ENCODE measurements at regions not wholly inside any gene's neighbourhood (a gene's known extent, or its start where the extent isn't known, plus 50 kb on each side); places are given as distances from the start of the nearest gene placed in this dataset.

DNA sequence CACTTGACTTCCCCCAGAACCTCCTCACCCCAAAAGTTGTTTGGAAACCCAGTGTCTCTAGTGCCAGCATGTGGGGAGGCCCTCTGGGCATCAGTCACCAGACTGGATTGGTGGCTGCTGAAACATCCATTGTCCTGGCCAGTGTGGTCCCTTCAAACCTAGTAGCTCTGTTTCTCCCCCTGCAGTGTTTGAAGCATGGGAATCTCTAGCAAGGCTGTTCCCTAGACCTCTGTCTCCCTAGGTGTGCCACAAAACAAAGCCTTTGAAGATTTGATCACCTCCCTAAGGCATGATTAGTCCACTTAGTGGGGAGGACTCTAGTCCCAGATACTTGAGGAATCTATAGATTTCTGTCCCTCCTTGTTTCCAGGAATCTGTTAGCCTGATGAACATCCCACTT lies 60.3 kb downstream of the ARF6 start:
- H3K9me3 Mint-ChIP-seq = no peaks in the 10 kb centered on the region
- Histone ChIP-seq H3K27me3 (ENCODE audit: insufficient read depth) (no peaks in the 10 kb centered on the region), H4K20me1 (replicated peaks; ENCODE audit: insufficient read depth) (no peaks in the 10 kb centered on the region), H3K4me1 (ENCODE audit: insufficient read depth) (no peaks in the 10 kb centered on the region), H3K9me2 (ENCODE audit: insufficient read depth) (no peaks in the 10 kb centered on the region), H3K36me3 (ENCODE audit: insufficient read depth) (no peaks in the 10 kb centered on the region), H3K27ac (ENCODE audit: low read depth) (no peak overlapping the region), H3K79me2 (replicated peaks; ENCODE audit: insufficient read depth) (no peaks in the 10 kb centered on the region), H3F3A (replicated peaks; ENCODE audit: low read depth) (no peaks in the 10 kb centered on the region), H2AFZ (no peak overlapping the region; the same call in 1 of the 2 replicates), H3K4me2 (no peak overlapping the region), H3K4me3 (no peak overlapping the region)
- H3K27me3 Mint-ChIP-seq (ENCODE audit: insufficient read depth, low read depth, poor library complexity) = no peaks in the 10 kb centered on the region
- no peak overlapping the region for H3K4me3 Mint-ChIP-seq
- no peaks in the 10 kb centered on the region for H3K4me1 Mint-ChIP-seq
- ATAC-seq (peak; percentile 60), DNase-seq (ENCODE audit: low spot score) (no peak)
- H3K36me3 Mint-ChIP-seq (ENCODE audit: low read depth) = no peaks in the 10 kb centered on the region
- H3K27ac Mint-ChIP-seq = no peak overlapping the region
- TF ChIP-seq ZNF331 (CRISPR knock-in tag; IDR thresholded peaks at IDR 0.05; ENCODE audit: low read depth) = no peak
- no peak for TF ChIP-seq EZH2phosphoT487 (IDR thresholded peaks at IDR 0.05; ENCODE audit: unreplicated experiment)
- TF ChIP-seq, protein P1, sequence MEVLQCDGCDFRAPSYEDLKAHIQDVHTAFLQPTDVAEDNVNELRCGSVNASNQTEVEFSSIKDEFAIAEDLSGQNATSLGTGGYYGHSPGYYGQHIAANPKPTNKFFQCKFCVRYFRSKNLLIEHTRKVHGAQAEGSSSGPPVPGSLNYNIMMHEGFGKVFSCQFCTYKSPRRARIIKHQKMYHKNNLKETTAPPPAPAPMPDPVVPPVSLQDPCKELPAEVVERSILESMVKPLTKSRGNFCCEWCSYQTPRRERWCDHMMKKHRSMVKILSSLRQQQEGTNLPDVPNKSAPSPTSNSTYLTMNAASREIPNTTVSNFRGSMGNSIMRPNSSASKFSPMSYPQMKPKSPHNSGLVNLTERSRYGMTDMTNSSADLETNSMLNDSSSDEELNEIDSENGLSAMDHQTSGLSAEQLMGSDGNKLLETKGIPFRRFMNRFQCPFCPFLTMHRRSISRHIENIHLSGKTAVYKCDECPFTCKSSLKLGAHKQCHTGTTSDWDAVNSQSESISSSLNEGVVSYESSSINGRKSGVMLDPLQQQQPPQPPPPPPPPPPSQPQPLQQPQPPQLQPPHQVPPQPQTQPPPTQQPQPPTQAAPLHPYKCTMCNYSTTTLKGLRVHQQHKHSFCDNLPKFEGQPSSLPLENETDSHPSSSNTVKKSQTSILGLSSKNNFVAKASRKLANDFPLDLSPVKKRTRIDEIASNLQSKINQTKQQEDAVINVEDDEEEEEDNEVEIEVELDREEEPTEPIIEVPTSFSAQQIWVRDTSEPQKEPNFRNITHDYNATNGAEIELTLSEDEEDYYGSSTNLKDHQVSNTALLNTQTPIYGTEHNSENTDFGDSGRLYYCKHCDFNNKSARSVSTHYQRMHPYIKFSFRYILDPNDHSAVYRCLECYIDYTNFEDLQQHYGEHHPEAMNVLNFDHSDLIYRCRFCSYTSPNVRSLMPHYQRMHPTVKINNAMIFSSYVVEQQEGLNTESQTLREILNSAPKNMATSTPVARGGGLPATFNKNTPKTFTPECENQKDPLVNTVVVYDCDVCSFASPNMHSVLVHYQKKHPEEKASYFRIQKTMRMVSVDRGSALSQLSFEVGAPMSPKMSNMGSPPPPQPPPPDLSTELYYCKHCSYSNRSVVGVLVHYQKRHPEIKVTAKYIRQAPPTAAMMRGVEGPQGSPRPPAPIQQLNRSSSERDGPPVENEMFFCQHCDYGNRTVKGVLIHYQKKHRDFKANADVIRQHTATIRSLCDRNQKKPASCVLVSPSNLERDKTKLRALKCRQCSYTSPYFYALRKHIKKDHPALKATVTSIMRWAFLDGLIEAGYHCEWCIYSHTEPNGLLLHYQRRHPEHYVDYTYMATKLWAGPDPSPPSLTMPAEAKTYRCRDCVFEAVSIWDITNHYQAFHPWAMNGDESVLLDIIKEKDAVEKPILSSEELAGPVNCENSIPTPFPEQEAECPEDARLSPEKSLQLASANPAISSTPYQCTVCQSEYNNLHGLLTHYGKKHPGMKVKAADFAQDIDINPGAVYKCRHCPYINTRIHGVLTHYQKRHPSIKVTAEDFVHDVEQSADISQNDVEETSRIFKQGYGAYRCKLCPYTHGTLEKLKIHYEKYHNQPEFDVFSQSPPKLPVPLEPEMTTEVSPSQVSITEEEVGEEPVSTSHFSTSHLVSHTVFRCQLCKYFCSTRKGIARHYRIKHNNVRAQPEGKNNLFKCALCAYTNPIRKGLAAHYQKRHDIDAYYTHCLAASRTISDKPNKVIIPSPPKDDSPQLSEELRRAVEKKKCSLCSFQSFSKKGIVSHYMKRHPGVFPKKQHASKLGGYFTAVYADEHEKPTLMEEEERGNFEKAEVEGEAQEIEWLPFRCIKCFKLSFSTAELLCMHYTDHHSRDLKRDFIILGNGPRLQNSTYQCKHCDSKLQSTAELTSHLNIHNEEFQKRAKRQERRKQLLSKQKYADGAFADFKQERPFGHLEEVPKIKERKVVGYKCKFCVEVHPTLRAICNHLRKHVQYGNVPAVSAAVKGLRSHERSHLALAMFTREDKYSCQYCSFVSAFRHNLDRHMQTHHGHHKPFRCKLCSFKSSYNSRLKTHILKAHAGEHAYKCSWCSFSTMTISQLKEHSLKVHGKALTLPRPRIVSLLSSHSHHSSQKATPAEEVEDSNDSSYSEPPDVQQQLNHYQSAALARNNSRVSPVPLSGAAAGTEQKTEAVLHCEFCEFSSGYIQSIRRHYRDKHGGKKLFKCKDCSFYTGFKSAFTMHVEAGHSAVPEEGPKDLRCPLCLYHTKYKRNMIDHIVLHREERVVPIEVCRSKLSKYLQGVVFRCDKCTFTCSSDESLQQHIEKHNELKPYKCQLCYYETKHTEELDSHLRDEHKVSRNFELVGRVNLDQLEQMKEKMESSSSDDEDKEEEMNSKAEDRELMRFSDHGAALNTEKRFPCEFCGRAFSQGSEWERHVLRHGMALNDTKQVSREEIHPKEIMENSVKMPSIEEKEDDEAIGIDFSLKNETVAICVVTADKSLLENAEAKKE (CRISPR knock-in tag; IDR thresholded peaks at IDR 0.05) = no peak
- no peak for TF ChIP-seq ZNF114 (CRISPR knock-in tag; IDR thresholded peaks at IDR 0.05)
- TF ChIP-seq CREB1 (CRISPR knock-in tag; IDR thresholded peaks at IDR 0.05; ENCODE audit: low read depth) = no peak
- TF ChIP-seq, protein P2, sequence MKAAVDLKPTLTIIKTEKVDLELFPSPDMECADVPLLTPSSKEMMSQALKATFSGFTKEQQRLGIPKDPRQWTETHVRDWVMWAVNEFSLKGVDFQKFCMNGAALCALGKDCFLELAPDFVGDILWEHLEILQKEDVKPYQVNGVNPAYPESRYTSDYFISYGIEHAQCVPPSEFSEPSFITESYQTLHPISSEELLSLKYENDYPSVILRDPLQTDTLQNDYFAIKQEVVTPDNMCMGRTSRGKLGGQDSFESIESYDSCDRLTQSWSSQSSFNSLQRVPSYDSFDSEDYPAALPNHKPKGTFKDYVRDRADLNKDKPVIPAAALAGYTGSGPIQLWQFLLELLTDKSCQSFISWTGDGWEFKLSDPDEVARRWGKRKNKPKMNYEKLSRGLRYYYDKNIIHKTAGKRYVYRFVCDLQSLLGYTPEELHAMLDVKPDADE (IDR thresholded peaks at IDR 0.05) = no peak
- no peak for TF ChIP-seq STAT1 (IDR thresholded peaks at IDR 0.05; ENCODE audit: unreplicated experiment)

All from GM23338 (cell line).